ENCODE measurements at regions not wholly inside any gene's neighbourhood (a gene's known extent, or its start where the extent isn't known, plus 50 kb on each side); places are given as distances from the start of the nearest gene placed in this dataset.
A peak's percentile ranks its signal among the peaks of the same experiment; 100 is the strongest.
"Not testable (repeated sequence)": the region's sequence is repeated elsewhere in the genome, so short reads cannot be mapped to it uniquely, and the experiment has no call there.

GRCh38 chr3:86481636-86482035, 509.3 kb downstream of the VGLL3 start:
- Histone ChIP-seq H3K9me3 (ENCODE audit: control insufficient read depth, insufficient read depth, low read length) (no peaks in the 10 kb centered on the region), H3K4me1 (ENCODE audit: control insufficient read depth, insufficient read depth, low read length) (no peaks in the 10 kb centered on the region), H3K27me3 (ENCODE audit: control insufficient read depth, insufficient read depth, low read length) (no peaks in the 10 kb centered on the region), H3K36me3 (ENCODE audit: control insufficient read depth, insufficient read depth, low read length) (no peaks in the 10 kb centered on the region), H3K4me3 (ENCODE audit: low read depth, low read length) (no peak overlapping the region), H3K9ac (ENCODE audit: low read depth, low read length) (no peak overlapping the region)

GRCh38 chr3:86481031-86481430, 509.9 kb downstream of the VGLL3 start:
- H3K4me1 ChIP-seq (ENCODE audit: control insufficient read depth, insufficient read depth, low read length) = no peaks in the 10 kb centered on the region
- H3K27me3 ChIP-seq (ENCODE audit: control insufficient read depth, insufficient read depth, low read length) = no peaks in the 10 kb centered on the region
- H3K36me3 ChIP-seq (ENCODE audit: control insufficient read depth, insufficient read depth, low read length) = no peaks in the 10 kb centered on the region
- no peak overlapping the region for H3K4me3 ChIP-seq (ENCODE audit: low read depth, low read length)
- no peaks in the 10 kb centered on the region for H3K9me3 ChIP-seq (ENCODE audit: control insufficient read depth, insufficient read depth, low read length)
- H3K9ac ChIP-seq (ENCODE audit: low read depth, low read length) = no peak overlapping the region

- Histone ChIP-seq H3K9ac (ENCODE audit: low read depth, low read length) (no peak overlapping the region), H3K27me3 (ENCODE audit: control insufficient read depth, insufficient read depth, low read length) (no peaks in the 10 kb centered on the region), H3K4me1 (ENCODE audit: control insufficient read depth, insufficient read depth, low read length) (no peaks in the 10 kb centered on the region), H3K4me3 (ENCODE audit: low read depth, low read length) (no peak overlapping the region), H3K9me3 (ENCODE audit: control insufficient read depth, insufficient read depth, low read length) (no peaks in the 10 kb centered on the region), H3K36me3 (ENCODE audit: control insufficient read depth, insufficient read depth, low read length) (no peaks in the 10 kb centered on the region)
These were observed 526.8 kb downstream of the VGLL3 start for GRCh38 chr3:86464180-86464579.

GRCh38 chr3:86451749-86452148, 539.2 kb downstream of the VGLL3 start:
- Histone ChIP-seq H3K36me3 (ENCODE audit: control insufficient read depth, insufficient read depth, low read length) (no peaks in the 10 kb centered on the region), H3K9ac (ENCODE audit: low read depth, low read length) (no peak overlapping the region), H3K4me3 (ENCODE audit: low read depth, low read length) (no peak overlapping the region), H3K27me3 (ENCODE audit: control insufficient read depth, insufficient read depth, low read length) (no peaks in the 10 kb centered on the region), H3K4me1 (ENCODE audit: control insufficient read depth, insufficient read depth, low read length) (no peaks in the 10 kb centered on the region), H3K9me3 (ENCODE audit: control insufficient read depth, insufficient read depth, low read length) (no peaks in the 10 kb centered on the region)

- H3K4me3 ChIP-seq (ENCODE audit: low read depth, low read length) = no peak overlapping the region
- no peaks in the 10 kb centered on the region for H3K9me3 ChIP-seq (ENCODE audit: control insufficient read depth, insufficient read depth, low read length)
- no peak overlapping the region for H3K9ac ChIP-seq (ENCODE audit: low read depth, low read length)
- no peaks in the 10 kb centered on the region for H3K4me1 ChIP-seq (ENCODE audit: control insufficient read depth, insufficient read depth, low read length)
- no peaks in the 10 kb centered on the region for H3K27me3 ChIP-seq (ENCODE audit: control insufficient read depth, insufficient read depth, low read length)
- H3K36me3 ChIP-seq (ENCODE audit: control insufficient read depth, insufficient read depth, low read length) = no peaks in the 10 kb centered on the region
These were observed 552.4 kb downstream of the VGLL3 start for GRCh38 chr3:86438544-86438943.

GRCh38 chr3:86427343-86427742, 563.6 kb downstream of the VGLL3 start:
- Histone ChIP-seq H3K27me3 (ENCODE audit: control insufficient read depth, insufficient read depth, low read length) (no peaks in the 10 kb centered on the region), H3K9me3 (ENCODE audit: control insufficient read depth, insufficient read depth, low read length) (no peaks in the 10 kb centered on the region), H3K36me3 (ENCODE audit: control insufficient read depth, insufficient read depth, low read length) (no peaks in the 10 kb centered on the region), H3K4me3 (ENCODE audit: low read depth, low read length) (no peak overlapping the region), H3K9ac (ENCODE audit: low read depth, low read length) (no peak overlapping the region), H3K4me1 (ENCODE audit: control insufficient read depth, insufficient read depth, low read length) (no peaks in the 10 kb centered on the region)

GRCh38 chr3:86420990-86421739, 569.8 kb downstream of the VGLL3 start:
- H3K4me3 ChIP-seq (ENCODE audit: low read depth, low read length) = peak overlapping the region; percentile 56

GRCh38 chr3:86418861-86419260, 572.1 kb downstream of the VGLL3 start:
- no peak overlapping the region for H3K9ac ChIP-seq (ENCODE audit: low read depth, low read length)
- no peaks in the 10 kb centered on the region for H3K27me3 ChIP-seq (ENCODE audit: control insufficient read depth, insufficient read depth, low read length)
- no peaks in the 10 kb centered on the region for H3K9me3 ChIP-seq (ENCODE audit: control insufficient read depth, insufficient read depth, low read length)
- no peaks in the 10 kb centered on the region for H3K36me3 ChIP-seq (ENCODE audit: control insufficient read depth, insufficient read depth, low read length)
- H3K4me1 ChIP-seq (ENCODE audit: control insufficient read depth, insufficient read depth, low read length) = no peaks in the 10 kb centered on the region
- H3K4me3 ChIP-seq (ENCODE audit: low read depth, low read length) = no peak overlapping the region

More at GRCh38 chr3:86420990-86421739, 569.8 kb downstream of the VGLL3 start:
- no peaks in the 10 kb centered on the region for H3K36me3 ChIP-seq (ENCODE audit: control insufficient read depth, insufficient read depth, low read length)
- no peaks in the 10 kb centered on the region for H3K4me1 ChIP-seq (ENCODE audit: control insufficient read depth, insufficient read depth, low read length)
- H3K27me3 ChIP-seq (ENCODE audit: control insufficient read depth, insufficient read depth, low read length) = no peaks in the 10 kb centered on the region
- no peak overlapping the region for H3K9ac ChIP-seq (ENCODE audit: low read depth, low read length)
- H3K9me3 ChIP-seq (ENCODE audit: control insufficient read depth, insufficient read depth, low read length) = no peaks in the 10 kb centered on the region

GRCh38 chr3:86416334-86416733, 574.6 kb downstream of the VGLL3 start:
- Histone ChIP-seq H3K36me3 (ENCODE audit: control insufficient read depth, insufficient read depth, low read length) (no peaks in the 10 kb centered on the region), H3K9ac (ENCODE audit: low read depth, low read length) (no peak overlapping the region), H3K27me3 (ENCODE audit: control insufficient read depth, insufficient read depth, low read length) (no peaks in the 10 kb centered on the region), H3K9me3 (ENCODE audit: control insufficient read depth, insufficient read depth, low read length) (no peaks in the 10 kb centered on the region), H3K4me1 (ENCODE audit: control insufficient read depth, insufficient read depth, low read length) (peaks cover 2% of the 10 kb centered on the region), H3K4me3 (ENCODE audit: low read depth, low read length) (no peak overlapping the region)

- H3K4me3 ChIP-seq (ENCODE audit: low read depth, low read length) = no peak overlapping the region
- H3K9ac ChIP-seq (ENCODE audit: low read depth, low read length) = no peak overlapping the region
- no peaks in the 10 kb centered on the region for H3K36me3 ChIP-seq (ENCODE audit: control insufficient read depth, insufficient read depth, low read length)
- H3K4me1 ChIP-seq (ENCODE audit: control insufficient read depth, insufficient read depth, low read length) = peaks cover 26% of the 10 kb centered on the region
- no peaks in the 10 kb centered on the region for H3K9me3 ChIP-seq (ENCODE audit: control insufficient read depth, insufficient read depth, low read length)
- H3K27me3 ChIP-seq (ENCODE audit: control insufficient read depth, insufficient read depth, low read length) = no peaks in the 10 kb centered on the region
These were observed 577.3 kb downstream of the VGLL3 start for GRCh38 chr3:86413645-86414044.

- Histone ChIP-seq H3K36me3 (ENCODE audit: control insufficient read depth, insufficient read depth, low read length) (no peaks in the 10 kb centered on the region), H3K9me3 (ENCODE audit: control insufficient read depth, insufficient read depth, low read length) (no peaks in the 10 kb centered on the region), H3K27me3 (ENCODE audit: control insufficient read depth, insufficient read depth, low read length) (no peaks in the 10 kb centered on the region), H3K4me3 (ENCODE audit: low read depth, low read length) (no peak overlapping the region), H3K9ac (ENCODE audit: low read depth, low read length) (no peak overlapping the region), H3K4me1 (ENCODE audit: control insufficient read depth, insufficient read depth, low read length) (peaks cover 35% of the 10 kb centered on the region)
These were observed 580.4 kb downstream of the VGLL3 start for GRCh38 chr3:86410587-86410986.

GRCh38 chr3:86389759-86390158, 601.2 kb downstream of the VGLL3 start:
- not testable (repeated sequence) for H3K4me3 ChIP-seq (ENCODE audit: low read depth, low read length); H3K27me3 ChIP-seq (ENCODE audit: control insufficient read depth, insufficient read depth, low read length); H3K9ac ChIP-seq (ENCODE audit: low read depth, low read length); H3K4me1 ChIP-seq (ENCODE audit: control insufficient read depth, insufficient read depth, low read length); H3K36me3 ChIP-seq (ENCODE audit: control insufficient read depth, insufficient read depth, low read length); H3K9me3 ChIP-seq (ENCODE audit: control insufficient read depth, insufficient read depth, low read length)

All from iPS-15b (cell line).